NCI-H187 treated with DMSO at 0.1 percent for 48 hours (cell line): ENCODE measurements at regions not wholly inside any gene's neighbourhood (a gene's known extent, or its start where the extent isn't known, plus 50 kb on each side); places are given as distances from the start of the nearest gene placed in this dataset.
A peak's percentile ranks its signal among the peaks of the same experiment; 100 is the strongest.

Experiments
- DNase-seq: peaks from one replicate; lab custom pipeline; 2025; lab: John Stamatoyannopoulos, UW

- DNase-seq = no peak
Measured at GRCh38 chr2:5352286-5352685, 339.9 kb upstream of the SOX11 start.

DNA sequence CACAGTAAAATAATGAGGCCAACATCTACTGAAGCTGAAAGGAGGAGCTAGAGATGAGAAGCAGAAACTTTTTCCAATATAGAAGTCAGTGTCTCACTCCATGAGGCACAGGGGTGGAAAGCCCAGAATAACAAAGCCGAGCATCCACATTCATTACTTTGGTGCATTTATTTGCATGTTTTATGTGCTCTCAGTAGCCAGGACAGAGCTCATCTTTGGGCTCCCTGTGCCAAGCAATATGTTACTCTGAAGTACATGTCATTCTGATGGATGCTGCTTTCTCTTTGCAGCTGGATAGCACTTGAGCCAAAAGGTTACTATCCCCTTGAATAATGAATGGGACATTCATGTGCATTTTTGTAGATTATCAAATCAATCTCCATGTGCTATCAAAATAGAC lies 338.6 kb upstream of the SOX11 start:
- no peak for DNase-seq

GRCh38 chr2:5359397-5359796 lies 332.8 kb upstream of the SOX11 start:
- DNase-seq = no peak

- DNase-seq = no peak
Measured at GRCh38 chr2:5360081-5360480, 332.1 kb upstream of the SOX11 start.

DNA sequence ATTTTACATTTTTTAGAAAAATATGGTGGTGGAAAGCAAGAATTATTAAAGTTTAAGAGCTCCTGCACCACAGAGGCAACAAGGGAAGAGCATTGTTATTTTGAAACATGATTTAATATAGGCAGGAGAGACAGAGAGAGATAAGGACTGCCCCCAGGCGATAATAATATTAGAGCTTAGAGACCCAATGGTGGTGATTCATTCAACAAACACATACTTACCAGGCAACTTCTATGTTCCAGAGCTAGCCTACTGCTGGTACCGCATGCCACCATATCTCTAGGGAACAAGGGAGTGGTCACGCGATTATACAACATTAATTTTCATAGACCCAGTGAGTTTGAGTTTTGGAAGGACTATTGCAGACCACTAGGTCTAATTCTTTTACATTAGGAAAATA lies 327.8 kb upstream of the SOX11 start:
- no peak for DNase-seq

GRCh38 chr2:5365871-5366461 lies 326.2 kb upstream of the SOX11 start:
- peak; percentile 81 for DNase-seq

GRCh38 chr2:5367321-5367720 lies 324.9 kb upstream of the SOX11 start:
- no peak for DNase-seq

DNA sequence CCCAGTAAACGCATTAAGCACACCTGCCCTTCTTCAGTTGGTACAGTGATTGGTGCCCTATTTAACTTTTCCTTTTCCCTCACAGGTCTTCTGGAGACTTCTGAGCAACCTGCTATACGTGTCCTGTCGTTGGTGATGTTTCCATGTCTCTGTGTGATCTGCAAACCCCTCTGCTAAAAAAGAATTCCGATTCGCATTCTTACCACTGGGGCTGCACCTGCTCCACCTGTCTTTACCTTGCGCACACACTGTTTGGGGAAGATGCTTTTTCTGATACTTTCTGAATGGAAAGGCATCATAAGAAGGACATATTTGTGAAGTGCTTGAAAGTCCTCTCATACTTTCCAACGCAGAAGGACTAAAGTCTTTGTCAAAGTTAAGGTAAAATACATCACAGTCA lies 323.9 kb upstream of the SOX11 start:
- no peak for DNase-seq

GRCh38 chr2:5369510-5369909 lies 322.7 kb upstream of the SOX11 start:
- no peak for DNase-seq

DNA sequence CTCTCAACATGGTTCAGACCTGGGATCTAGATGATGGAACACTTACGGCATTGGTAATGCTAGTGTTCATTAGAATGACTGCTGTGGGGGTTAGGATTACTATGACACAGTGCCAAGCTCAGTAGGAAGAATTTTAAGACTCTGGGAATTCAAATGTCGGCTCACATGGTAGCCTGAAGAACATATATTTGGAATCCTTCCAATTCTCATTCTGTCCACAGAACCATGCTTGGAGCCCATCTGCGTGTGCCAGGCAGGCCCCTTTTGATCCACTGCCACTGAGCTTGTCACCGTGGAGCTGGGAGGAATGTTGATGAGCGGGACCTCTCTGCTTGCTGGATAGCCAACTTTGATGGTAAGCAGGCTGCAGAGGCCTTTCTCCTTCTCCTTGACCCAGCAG lies 322.0 kb upstream of the SOX11 start:
- DNase-seq = no peak

DNA sequence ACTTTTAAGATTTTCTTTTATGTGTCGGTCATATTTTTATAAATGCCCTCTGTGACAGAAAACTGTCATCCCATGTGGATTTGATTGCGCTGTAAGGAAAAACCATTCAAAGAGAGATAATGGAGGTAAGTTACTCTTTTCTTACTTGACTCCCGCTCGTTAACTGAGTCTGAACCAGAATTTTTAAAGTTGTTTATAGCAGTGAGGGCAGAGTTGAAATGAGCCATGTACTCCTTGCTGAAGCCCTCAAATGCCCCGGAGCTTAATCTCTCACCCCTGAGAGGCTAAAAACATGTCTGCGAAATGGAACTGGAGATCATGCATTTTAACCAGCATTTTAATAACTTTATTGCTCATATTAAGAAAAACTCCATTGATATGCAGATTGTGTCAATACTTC lies 320.0 kb upstream of the SOX11 start:
- DNase-seq = no peak

- DNase-seq = peak; percentile 55
Measured at GRCh38 chr2:5373200-5373599, 319.0 kb upstream of the SOX11 start.

DNA sequence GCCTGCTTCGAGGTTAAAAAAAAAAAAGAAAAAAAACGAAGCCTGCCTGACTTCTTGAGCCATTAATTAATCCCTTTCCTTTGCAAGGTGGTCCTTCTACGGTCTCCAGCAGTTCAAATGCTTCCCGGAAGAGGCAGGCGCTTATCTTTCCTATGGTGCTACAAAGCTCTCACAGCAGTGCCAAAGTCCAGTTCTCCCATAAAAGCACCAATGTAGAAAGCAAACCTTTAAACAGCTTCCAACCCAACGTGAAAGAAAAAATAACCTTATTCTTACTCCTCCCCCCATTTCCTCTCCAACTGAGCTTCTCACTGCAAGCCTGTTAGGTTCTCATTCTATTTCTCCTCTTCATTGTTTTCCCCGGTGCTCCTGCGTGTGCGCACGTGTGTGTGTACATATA lies 317.4 kb upstream of the SOX11 start:
- no peak for DNase-seq

DNA sequence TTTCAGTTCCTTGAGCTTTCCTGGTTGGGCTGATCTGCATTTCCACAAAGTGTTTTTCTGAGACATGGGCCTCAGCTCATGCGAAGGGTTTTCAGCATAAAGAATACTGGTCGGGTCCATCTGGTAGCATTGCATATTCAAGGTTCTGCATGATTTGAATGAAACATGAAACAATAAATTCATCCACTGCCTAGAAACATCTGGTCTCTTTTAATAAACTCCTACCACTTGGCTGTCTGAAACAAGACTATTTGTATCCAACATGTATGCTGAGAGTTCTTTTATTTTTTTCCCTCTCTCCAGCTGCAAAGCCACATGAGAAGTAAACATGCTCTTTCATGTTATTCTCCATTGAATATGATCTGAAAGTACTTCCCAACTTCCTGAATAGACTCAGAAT lies 314.9 kb upstream of the SOX11 start:
- DNase-seq = no peak

GRCh38 chr2:5379811-5380210 lies 312.4 kb upstream of the SOX11 start:
- DNase-seq = no peak

DNA sequence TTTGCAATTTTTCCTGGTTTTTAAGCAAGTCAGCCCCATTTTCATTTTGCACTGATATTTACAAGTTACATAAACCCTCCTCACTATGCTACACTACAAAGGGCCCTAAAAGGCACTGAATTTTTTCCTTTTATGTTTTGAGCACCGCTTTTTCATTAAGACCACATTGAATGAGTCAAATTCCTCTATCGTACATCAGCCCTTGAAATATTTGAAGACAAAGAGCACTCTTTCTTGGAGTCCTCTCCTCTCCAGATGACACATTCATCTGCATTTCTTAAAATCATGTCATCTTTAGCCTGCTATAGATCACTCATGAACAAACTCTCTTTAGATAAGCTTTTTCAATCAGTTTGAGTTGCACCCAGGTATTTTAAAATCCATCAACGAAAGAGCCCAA lies 306.6 kb upstream of the SOX11 start:
- DNase-seq = no peak

- no peak for DNase-seq
Measured at GRCh38 chr2:5387406-5387805, 304.8 kb upstream of the SOX11 start.

- no peak for DNase-seq
Measured at GRCh38 chr2:5389740-5390139, 302.4 kb upstream of the SOX11 start.

DNA sequence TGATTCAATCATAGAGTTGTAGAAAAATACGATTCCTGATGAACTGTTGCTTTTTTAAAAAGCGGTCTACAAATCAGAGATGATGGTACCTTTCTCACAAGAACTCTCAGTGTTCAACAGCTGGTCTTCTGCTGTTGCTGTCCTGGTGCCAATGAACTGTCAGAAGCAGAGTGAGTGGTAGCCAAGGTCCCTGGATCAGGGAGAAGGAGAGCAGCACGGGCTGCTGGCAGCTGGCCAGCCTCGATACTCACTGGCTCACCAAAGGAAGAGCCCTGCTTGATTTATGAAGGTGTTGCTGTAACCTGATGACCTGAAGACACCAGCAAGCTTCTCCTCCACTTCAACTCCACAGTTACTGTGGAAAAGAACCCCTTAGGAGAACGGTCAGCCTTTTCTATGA lies 300.8 kb upstream of the SOX11 start:
- peak; percentile 79 for DNase-seq

GRCh38 chr2:5392658-5393057 lies 299.5 kb upstream of the SOX11 start:
- no peak for DNase-seq

DNA sequence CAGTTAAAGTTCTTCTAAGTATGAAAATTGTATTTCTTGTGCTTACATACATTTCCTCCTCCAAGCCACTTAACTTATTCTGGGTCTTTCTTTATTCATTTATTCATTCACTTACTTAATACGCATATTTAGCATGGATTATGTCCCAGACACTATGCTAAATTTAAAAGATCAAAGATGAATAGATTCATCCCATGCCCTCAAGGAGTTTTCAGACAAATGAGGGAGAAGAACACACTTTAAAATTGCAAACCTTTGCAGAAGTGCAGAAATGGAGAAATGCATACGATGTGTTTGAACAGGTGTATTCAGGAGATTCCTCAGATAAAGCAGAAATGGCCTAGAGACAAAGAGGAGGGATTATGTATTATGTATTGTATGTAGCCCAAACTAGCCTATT lies 298.7 kb upstream of the SOX11 start:
- DNase-seq = no peak

DNA sequence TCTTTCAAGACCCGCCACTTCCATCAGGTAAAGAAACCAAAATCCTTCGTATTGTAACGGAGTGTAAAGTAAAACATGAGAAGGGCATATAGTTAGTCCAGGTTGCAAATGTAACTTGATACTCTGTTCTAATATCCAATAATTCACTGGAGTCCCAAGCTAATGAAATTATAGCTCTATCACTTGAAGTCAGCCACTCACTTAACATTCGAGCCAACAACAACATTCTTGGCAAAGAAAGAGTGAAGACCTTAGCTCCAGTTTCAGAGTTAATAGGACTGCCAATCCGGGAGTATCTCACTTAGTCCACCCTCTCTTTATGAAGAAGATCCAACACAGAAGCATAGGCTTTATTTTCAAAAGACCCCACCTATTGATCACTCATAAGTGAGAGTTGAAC lies 298.0 kb upstream of the SOX11 start:
- no peak for DNase-seq

GRCh38 chr2:5401115-5401657 lies 291.0 kb upstream of the SOX11 start:
- no peak for DNase-seq

DNA sequence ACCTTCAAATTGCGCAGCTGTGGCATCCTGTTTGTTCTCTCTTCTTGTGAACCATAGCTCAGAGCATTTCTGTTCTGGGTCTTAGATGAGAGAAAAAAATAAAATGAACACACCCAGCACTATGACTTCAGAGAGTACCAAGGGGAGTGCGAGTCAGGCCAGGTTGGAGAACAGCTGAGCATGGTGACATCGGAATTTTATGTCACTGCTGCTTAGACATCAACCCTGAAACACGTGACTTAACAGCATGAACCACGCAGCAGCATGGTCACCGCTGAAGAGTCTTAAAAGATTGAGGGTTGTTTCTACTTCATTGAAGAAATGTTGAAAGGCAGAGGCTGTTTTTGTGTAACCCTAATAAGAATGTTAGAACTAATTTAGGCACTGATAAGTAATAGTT lies 288.8 kb upstream of the SOX11 start:
- no peak for DNase-seq
